Stimulated activated CD4-positive, alpha-beta T cell treated with anti-CD3 and anti-CD28 coated beads, TNF-alpha, amount 100 ng/mL, for 24 hours (primary cell): ENCODE measurements at regions not wholly inside any gene's neighbourhood (a gene's known extent, or its start where the extent isn't known, plus 50 kb on each side); places are given as distances from the start of the nearest gene placed in this dataset.

ENCODE experiments used
- DNase-seq, 3 experiments: peaks; one replicate each; pipeline ENCODE4 v3.0.0-alpha.2; 2020; ENCODE audit warnings: low read depth in 3 of 3

DNA sequence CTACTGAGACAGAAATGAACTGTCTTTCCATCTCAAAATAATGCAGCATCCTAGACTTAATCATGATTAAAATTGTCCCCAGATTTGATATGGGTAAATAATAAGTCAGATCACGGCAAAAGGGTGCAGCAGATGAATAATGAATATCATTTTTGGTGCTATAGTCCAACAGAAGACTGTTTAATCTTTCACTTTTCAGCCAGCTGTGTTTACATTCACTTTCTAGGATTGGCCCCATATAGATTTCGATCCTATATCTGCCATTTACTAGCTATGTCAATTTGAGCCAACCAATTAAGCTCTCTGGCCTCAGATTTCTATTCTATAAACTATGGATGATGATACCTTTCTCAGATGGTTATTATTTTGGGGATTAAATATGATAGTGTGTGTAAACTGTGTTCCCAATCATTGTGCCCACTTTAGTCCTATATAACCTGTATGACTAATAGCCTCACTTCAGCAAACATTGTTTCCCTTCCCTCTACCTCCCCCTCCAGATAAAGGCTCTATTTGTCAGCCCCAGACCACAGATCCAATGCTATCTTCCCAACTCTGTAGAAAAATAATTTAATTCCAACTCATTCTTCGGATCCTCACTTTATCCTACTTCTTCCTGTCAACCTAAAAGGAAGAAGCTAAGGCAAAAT is 53.6 kb upstream of the NT5E start:
- no peak for DNase-seq

DNA sequence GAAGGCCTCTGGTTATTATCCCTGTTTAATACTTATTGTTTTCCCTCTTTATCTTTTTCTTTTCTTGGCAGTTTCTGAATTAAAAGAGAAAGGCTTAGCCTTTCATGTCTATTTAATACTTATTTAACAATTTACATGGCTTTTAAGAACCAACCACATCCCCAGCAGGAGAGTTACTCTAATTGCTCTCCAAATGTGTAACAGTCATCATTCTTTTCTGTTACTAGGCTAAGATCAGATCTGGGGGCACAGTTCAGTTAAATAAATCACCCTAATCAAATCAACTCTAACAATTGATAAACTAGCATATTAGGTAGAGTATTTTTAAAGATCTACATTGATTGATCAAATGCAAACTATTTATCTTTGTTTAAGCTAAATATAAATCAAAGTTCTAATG is 54.1 kb upstream of the NT5E start:
- DNase-seq, result no peak

DNA sequence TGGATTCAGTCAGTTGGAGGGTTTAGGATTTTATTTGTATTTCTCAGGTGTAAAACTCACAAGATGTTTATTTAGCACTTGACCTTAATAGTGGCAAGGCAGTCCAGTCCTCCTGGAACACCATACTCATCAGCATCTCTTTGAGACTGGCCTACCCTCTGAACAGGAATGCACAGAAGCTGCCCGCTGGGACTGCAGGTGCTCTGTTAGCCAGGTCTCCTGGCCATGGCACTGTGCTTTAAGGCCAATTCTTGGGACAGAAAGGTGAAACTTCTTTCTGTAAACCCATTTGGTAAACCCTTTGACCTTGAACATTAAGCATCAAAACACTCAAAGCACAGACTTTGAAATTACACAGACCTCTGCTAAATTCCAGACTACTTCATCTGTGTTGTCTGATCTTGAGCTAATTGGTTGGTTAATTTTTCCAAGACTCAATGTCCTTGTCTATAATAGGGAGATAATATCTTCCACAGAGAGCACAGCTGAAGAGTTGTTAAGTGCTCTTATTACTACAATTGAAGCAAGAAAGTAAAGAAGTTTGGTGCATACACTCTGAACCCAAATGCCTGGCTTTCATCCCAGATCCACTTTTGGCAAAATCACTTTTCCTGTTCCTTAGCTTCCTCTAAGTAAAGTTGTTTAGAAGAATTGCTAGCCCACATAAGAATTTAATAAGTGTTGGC is 54.9 kb upstream of the NT5E start:
- DNase-seq, result no peak

DNA sequence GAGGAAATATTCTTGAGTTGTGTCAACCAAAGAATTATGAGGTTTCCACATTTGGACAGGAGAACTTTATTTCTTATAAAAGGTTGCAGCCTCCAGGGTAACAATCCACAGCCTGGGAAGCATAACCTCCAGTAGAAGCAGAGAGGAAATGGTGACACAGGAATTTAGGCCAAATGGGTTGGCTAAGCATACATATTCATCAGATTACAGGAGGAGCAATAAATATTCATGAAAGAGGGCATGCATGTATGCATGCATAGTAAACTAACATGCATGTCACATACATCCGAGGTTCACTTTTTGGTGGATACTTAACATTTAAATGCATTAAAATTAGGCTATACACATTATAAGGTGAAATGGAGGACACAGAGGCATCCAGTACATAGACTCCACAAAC is 55.7 kb upstream of the NT5E start:
- no peak for DNase-seq

DNA sequence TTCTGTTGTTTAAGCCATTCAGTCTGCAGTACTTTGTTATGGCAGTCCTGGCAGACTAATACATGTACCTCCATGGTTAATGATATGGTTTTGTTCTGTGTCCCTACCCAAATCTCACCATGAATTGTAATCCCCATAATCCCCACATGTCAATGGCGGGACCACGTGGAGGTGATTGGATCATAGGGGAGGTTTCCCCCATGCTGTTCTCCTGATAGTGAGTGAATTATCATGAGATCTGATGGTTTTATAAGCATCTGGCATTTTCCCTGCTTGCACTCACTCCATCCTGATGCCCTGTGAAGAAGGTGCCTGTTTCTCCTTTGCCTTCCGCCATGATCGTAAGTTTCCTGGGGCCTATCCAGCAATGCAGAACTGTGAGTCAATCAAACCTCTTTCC is 57.5 kb upstream of the NT5E start:
- no peak for DNase-seq

DNA sequence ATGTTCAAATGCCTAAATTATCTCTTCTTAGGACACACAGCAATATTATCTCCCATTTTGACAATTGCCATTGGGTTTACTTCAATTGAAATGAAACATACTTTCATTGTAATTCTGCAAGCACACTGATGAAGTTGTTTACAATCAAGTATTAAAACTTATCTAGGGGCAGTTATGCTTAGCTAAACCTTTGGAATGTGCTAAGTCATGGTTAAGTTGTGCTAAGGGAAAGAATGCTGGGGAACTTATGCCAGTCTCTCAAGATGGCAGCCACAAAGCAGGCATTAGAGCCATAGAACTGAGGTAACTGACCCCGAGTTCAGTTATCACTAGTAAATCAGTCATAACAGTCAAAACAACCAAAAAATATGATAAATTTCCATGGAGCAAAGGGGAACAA is 59.1 kb upstream of the NT5E start:
- no peak for DNase-seq

DNA sequence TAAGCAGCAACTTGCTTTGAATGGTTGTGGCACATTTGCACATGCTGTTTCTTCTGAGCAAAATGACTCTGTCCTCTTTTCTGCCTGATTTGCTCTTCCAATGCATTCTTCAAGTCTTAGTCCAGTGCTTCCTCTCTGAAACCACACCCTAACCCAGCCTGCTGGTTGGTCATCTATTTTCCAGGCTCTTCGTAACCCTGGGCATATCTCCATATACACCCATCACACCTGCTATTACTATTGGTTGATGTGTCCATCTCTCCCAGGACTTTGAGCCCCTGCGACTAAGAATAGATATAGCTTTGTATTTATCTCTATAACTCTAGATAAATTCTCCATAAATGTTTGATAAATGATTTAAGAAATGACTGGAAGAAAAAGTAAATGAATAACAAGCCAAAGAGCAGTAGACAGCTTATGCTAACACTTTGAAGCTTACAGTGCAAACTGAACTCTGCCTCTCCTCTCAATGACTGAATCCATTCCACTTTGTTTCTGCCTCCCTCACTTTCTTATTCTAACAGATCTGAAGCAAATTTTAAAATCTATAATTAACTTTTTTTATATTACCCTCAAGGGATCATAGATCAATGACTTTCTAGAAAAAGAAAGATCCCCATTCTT is 59.7 kb upstream of the NT5E start:
- DNase-seq, result no peak

DNA sequence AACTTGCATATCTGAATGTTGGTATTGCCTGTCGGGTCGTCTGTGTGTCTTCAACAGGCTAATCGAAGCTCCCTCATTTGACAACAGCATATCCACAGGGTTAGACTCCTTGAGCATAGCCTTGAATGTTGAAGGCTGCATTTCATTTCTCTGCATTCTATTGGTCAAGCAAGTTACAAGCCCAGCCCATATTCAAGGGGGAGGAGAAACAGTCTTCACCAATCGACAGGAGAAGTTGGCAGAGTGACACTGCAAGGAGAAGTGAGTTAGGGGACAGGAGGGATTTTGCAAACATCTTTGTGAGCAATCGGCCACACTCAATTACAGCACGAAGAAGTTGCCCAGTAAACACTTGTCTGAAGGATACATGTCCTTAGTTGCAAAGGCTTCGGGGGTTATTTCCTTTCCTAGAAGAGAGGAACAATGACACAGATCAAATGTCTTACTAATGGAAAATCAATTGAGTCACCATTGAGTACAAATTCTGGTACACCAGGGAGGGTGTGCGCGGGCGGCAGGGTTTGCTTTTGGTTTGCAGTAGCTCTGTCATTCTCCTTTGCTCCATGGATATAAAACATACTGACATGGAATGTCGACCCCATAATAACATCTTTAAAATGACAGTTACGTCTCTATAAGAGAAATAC is 60.6 kb upstream of the NT5E start:
- no peak for DNase-seq

DNA sequence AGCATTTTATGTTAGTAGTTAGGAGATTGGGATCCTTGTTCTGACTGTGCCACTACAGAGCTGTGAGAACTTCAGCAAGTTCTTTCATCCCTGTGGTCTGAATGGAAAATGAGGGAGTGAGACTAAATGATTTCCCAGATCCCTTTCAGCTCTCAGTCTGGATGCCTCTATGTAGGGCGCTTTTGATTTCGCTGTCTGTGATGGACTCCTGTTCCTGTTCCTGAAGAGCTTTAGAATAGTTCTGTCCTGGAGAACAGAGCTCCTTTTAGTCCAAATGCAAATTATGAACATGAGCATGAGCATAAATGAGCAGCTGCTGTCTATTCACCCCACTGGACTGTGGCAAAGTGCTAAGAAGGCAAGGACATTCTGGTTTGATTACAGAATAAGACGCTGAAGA is 61.4 kb upstream of the NT5E start:
- no peak for DNase-seq

DNA sequence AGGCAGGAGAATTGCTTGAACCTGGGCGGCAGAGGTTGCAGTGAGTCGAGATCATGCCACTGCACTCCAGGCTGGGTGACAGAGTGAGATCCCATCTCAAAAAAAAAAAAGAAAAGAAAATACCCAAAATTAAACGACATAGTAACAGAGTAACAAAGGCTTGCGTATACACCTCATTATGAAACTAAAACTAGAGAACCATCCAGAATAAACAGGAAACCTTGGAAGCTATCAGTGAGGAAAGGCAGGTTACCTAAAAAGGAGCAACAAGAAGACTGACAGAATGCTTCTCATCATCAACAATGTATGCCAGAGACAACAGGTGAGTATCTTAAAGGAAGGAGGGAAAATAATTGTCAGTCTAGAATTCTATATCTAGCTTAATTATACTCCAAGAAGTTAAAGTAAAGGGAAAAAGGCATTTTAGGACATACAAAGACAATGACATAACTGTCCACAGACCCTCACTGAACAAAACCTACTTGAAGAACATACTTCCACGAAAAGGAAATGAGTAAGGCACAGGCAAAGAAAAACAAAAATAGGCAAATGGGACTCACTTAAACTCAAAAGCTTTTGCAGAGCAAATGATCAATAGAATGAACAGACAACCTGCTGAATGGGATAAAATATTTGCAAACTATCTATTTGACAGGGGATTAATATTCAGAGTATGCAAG is 64.1 kb upstream of the NT5E start:
- no peak for DNase-seq

DNA sequence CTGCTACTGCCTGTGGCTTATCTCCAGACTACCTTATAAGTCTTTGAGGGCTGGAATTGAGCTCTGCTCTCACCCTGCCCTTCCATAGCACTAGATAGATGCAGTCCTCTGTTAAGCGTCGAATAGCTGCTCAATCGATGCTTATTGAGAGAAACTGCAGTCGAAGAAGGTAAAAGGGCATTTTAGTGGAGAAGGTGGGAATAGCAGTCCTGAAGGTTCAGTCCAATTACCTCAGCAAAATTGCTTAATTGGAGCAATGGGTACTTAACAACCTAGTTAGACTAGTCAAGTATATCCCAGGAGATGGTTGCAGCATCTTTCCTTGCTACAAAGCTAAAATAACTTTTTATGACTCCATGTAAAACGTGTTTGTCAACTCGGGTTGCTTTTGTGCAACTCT is 66.8 kb upstream of the NT5E start:
- DNase-seq, result no peak

DNA sequence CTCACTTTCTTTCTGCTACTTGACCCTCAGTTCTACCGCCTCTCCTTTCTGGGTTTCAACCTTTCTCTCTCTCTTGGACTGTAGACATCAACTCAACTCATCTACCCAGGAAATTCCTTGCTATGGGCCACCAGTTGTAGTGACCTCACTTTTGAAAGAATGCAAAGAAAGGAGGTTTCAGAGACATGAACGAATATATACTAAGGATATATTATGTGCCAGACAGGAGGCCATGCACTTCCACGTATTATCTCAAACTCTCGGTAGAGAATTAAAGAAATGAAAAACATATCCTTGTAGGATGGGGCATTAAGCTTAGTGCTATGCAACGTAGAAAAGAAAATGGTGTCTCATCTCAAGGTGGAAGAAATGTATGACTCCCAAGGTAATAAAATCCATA is 67.3 kb upstream of the NT5E start:
- no peak for DNase-seq

DNA sequence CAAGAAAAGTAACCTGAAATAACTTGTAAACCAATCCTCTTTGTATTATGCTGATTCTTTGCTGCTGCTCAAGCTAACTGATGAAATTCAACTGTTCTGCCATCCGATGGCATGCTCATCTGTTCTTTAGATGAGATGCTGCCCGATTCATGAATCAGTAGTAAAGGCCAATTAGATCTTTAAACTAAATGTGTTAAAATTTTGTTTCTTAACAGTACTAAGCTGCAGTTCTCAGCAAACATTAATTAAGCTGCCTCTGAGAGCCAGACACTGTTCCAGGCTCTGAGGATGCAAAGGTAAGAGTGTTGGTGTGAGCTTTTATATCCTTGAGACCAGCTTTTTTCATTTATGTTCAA is 77.0 kb upstream of the NT5E start:
- no peak for DNase-seq

DNA sequence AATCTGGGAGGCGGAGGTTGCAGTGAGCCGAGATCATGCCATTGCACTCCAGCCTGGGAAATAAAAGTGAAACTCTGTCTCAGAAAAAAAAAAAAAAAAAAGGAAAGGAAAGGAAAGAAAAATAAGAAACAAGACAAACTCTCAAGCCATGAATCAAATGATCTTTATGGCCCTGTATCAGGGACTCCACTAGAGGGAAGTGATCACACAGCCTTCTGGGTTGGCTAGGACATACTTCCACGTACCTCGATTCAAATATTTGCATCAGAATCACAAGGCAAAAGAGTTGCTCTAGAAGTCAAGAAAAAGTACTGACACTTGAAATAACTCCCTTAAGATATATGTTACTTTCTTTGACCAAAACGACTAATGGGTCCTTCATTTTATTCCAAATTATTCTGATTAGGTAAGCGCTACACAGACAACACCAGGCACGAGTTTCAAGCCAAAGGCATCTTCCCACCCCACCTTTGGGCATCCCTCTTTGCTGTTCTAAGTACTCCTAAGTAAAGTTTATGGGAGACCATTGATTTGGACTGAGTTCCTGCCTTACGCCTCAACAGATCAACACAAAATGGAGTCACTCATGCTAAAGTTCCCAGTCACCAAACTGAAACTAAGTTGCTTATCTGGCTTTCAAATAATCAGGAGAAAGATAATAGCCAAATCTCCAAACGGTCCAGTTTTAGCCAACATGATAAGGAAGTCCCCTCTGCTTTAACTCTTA is 77.5 kb upstream of the NT5E start:
- no peak for DNase-seq

DNA sequence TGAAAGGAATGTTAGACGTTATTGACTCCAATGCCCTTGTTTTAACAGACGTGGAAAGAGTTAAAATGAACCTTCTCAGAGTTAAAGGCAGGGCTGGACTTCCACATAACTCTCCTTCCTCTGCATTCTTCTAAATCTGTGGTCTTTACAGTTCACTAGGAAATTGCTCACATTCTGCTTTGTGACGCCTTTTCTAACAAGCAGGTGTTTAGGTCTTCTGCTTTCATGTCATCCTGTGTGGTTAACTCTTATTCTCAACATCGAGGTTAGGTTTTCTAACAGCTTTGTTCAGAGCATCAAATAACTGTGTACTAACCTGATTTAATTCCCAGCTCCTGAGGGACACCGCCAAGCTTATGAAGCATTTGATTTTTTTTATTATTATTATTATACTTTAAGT is 81.3 kb upstream of the NT5E start:
- no peak for DNase-seq

DNA sequence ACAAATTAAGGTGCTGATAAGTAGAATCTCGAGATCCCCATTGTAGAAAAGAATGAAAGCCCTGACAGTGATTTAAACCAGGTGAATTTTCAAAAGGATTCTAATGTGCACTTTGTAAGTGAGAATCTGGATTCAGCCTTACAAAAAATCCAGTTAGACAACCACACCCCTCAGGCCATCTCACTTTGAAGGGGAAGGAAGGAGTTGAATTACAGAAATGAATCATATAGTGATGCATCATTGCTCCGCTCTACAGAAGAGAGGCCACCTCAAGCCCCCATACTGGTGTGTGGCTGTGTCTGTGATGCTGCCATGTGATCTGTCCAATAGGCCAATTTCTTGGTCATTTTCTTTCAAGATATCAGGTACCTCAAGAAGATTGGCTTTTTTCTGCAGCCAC is 85.5 kb upstream of the NT5E start:
- DNase-seq, result no peak

DNA sequence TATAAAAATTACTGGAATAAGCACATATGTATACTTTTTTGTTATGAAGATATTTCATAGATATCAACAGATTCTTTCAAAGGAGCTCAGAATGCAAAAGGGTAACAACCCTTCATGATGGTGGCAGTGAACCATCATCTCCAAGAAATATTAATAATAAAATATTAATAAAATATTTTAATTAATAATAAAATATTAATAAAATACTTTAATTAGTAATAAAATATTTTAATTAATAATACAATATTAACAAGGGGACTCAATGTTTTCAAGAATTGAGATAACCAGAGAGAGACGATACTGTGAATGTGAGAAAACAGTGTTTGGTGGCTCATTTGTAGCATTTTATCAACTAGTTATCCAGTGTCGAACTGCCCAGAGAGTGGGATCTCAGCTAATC is 86.0 kb upstream of the NT5E start:
- DNase-seq, result no peak

DNA sequence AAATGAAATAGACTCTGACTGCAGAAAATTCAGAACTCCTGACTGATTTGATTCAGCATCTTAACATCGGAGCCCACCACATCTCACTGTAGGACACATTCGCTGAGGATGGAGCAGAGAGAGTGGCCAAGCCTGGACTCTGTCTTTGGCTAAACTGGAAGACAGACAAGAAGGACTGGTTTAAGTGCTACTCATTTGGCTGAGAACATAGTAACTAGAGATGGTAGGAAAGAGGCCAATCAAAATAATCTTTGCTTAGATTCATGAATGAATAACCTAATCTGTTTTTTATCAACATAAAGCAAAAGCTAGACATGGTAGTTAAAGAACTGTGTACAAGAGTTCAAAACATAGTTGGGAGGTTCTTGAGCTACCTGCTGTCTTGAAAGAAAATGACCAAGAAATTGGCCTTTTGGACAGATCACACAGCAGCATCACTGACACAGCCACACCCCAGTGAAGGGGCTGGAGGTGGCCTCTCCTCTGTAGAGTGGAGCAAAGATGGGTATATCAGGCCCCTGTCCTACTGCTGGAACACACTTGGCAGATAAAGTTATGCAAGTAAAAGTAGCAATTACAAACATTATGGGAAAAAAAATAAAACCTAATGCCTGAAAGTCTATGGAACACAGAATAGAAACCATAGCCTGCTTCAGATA is 87.1 kb upstream of the NT5E start:
- no peak for DNase-seq

DNA sequence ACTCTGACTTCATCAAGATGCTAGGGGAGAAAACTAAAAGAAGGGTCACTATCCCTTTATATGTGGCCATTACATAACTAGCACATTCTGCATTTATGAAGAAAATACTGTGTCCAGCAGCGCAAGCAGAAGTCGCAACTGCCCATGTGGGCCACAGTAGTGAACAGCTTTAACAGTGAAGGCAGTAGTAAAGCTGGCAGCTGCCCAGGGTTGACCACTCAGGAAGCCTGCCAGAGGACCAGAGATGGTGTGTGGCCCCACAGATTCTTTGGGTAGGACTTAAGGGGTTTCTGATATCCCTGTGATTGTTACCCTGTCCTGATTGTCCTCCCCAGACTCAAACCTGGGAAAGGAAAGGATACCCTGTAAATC is 88.3 kb upstream of the NT5E start:
- DNase-seq, result no peak

DNA sequence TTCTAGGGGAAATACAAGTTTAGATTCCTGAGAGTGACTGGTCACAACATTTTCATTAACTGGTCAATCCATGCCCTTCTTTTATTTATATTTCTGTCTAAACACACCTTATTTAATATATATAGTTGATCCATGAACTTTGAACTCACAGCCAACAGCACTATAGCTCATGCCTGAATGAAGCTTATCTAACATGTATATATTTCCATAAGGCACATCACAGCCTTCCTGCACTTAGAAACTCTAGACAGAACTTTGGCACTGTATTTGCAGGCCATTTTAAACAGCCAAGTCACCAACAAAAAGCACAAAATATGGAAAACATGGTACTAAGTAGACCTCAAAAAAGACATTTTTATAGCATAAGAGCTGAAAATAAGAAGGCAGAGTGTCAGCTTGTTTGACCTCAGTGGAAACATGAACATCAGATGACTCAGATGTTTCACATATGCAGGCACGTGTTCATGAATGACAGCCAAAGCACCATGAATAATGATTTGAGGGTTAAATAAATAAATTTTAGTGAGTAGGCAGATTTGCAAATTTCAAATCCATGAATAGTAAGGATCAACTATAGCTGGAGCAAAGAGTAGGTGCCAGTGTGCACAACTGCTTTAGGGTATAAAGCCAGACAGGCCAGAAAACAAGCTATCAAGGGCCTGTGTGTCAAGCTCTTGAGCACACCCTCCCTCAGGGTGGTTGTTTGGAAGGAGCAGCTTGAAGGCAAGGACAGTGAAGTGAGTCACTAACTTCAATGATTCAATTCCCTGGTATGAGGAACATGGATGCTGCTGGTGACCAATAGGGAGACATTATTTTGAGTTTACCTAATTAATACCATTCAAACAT is 88.9 kb upstream of the NT5E start:
- no peak for DNase-seq
